ENCODE measurements at regions not wholly inside any gene's neighbourhood (a gene's known extent, or its start where the extent isn't known, plus 50 kb on each side); places are given as distances from the start of the nearest gene placed in this dataset.

DNA sequence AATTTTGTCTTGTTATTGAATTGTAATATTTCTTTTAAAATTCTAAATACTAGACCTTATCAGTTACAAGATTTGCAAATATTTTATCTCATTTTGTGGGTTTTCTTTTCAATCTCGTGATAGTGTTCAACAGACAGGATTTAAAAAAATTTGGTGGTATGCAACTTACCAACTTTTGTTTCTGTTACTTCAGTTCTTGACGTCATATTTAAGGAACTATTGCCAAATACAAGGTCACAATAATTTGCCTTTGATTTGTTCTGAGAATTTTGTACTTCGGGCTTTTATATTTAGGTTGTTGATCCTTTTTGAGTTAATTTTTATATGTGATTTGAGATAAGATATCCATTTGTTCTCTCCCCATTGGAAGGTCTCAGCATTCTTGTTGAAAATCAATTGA, 876.6 kb downstream of the DCDC2C start:
- DNase-seq (ENCODE audit: low read depth), result no peak

DNA sequence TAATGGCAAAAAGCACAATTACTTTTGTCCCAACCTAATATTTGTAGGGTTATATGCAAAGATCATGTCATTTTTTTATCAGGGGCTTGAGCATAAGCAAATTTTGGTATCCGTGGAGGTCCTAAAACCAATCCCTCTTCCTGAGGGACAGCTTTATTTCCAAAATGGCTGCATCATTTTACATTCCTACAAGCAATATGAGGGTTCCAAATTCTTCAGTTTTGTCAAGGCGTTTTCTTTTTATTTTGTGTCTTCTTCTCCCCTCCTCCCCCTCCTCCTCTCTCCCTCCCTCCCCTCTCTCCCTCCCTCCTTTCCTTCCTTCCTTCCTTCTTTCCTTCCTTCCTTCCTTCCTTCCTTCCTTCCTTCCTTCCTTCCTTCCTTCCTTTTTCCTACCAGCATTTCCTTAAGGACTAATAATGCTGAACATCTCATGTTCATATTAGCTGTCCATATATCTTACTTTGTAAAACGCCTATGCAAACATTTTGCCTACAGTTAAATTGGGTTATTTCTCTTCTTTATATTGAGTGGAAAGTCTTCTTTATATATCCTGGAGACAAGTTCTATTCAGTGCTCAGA, 881.8 kb downstream of the DCDC2C start:
- DNase-seq (ENCODE audit: low read depth), result no peak

DNA sequence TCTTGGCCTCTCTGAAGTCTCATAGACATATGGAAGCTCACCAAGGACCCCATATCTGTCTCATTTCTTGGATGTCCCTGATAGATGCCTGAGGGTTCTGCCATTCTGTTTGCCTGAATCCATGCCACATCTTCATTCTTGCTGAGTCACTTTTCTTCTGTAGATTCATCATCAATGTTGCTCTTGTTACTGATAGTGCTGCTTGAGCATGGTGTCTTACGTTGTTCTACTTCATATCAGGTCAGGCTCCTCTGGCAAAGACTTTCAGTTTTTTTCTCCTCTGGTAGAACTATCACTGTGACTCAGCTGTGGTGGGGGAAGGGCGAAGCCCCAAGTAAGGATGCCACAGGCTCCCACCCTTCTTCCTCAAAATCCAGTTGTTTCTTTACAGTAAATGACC, 885.2 kb downstream of the DCDC2C start:
- no peak for DNase-seq (ENCODE audit: low read depth)

DNA sequence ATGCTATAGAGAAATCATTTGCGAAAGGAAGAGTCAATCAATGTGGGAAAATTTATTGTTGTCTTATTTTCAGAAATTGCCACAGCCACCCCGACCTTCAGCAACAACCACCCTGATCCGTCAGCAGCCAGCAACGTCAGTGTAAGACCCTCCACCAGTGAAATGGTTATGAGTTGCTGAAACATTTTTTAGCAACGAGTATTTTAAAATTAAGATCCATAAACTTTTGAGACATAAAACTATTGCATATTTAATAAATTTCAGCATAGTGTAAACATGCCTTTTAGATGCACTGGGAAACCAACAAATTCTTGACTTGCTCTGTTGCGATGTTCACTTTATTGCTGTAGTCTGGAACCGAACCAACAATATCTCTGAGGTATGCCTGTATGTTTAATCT, 887.9 kb downstream of the DCDC2C start:
- DNase-seq (ENCODE audit: low read depth), result no peak

DNA sequence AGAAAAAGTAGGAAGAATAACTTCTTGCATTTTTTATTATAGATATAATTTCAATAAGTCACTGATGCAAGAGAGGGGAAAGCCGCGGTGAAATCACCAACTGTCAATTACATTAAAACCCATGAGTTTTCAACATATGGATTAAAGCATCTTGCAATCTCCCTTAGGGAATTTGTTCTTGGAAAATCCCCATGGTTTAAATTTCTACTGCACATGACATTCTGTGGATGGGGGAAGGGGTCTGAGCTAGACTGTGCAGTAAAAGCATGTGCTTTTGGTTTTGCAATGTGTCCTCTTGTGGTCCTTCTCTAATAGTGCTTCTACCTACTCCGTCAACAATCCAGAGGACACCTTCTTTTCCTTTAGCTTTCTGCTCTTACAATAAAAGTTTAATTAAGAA, 894.0 kb downstream of the DCDC2C start:
- DNase-seq (ENCODE audit: low read depth), result no peak

DNA sequence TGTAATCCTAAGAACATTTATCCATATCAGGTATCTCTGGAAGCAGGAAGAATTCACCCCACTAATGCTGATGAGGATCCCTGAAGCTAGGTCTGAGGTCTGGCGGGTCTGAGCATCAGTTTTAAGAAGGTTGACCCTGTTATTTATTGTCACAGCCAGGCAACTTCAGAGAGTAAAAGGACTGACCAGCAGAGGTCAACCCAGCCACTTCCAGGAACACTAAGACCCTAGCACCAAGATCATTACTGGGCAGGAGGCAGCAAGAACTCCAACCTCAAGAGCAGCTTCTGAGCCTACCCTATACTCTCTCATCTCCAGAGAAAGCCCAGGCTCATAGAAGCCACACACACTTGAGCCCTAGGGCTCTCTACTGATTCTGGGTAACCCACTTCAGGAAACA, 901.4 kb downstream of the DCDC2C start:
- DNase-seq (ENCODE audit: low read depth), result no peak

DNA sequence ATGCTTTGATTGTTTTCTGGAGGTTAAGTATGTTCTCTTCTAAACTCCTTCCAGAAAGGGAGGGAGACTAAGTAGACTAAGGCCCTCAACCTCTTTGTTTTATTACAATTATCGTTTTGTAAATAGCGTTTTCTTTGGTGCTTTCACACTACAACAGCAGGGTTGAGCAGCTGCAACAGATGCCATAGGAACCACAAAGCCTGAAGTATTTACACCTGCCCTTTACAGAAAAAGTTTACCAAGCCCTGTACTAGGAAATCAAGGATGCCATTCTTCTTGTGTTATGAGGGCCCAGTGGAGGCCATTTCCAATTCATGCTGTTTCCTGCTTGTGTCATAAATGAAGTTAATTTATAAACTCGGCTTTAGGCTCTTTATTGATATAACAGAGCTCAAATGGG, 914.8 kb downstream of the DCDC2C start:
- no peak for DNase-seq (ENCODE audit: low read depth)

DNA sequence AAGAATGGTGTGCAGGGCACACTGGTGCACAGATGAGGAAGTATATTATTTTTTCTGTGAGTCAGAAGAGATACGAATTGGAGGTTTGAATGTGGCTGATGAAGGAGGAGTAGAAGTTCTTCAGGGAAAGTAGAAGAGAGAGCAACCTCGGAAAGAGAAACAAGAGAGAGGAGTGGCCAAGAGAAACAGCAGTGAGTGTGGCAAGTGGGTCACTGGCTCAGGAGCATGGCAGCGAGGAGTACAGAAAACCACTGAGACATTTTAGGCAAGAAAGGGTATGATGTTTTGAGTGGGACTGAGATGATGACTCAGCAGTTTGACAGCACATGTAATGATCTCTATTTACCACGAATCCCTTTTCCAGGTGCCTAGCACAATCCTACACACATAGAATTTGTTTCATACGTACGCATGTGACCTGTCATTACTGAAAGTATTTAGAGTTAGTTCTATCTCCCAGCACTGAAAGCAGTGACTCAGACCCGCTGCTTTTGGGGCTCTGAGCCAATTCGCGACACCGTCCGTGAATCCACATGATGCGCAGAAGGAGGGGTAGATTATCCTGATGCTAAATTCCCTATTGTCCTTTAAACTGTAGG, 915.4 kb downstream of the DCDC2C start:
- DNase-seq (ENCODE audit: low read depth), result no peak

DNA sequence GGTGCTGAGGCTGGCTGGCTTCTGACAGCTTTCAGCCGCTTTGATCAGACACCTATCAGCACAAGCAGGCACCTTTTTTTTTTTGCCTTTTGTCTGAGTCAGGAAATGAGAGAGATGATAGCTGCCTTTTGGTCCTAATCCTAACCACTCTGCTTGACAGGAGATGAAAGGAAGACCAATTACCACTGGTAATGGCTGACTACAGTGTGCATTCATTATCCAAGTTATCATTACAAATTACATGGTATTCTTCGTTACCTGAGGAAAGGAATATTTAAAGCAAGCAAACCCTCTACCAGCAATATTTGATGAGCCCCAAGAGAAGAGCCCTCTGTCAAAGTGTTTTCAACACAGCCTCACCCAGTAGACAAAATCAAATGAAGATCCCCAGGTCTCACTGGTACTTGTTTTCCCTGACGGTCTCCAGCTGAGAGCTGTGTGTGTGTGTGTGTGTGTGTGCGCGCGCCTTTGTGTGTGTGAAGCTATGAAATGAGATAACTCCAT, 925.7 kb downstream of the DCDC2C start:
- no peak for DNase-seq (ENCODE audit: low read depth)

DNA sequence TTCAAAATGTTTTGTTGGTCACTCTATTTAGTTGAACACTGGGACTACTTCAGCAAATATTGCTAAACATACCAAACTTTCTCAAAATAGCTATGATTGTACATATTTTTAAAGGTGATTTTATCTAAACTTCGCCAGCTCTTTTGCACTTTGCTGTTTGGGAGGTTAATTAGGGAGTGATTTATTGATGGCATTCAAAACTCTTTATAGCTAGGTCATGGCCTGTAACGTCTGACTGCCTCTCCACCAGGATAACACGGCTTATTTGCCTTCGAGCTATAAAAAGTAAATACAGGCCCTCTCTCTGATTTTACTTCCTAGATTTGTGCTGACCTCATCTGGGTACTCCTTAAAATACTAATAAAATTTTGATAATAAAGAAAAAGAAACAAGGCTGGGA, 931.9 kb downstream of the DCDC2C start:
- no peak for DNase-seq (ENCODE audit: low read depth)

DNA sequence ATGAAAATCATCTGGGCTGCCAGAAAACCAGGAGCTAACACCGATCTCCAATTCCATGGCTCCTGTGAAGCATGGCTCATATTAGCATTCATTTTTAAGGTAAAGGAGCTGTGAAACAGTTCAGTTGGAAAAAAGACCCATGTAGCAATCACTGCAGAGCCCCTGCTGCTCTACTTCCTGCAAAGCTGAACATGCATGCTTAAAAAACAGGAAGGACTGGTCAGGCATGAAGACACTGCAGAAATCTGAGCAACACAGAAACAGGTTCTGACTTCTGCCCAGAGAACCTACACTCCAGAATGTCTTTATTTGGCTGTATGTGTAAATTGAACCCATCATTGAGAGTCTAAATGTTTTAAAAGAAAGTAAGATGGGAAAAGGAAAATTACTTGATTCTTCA, 950.6 kb downstream of the DCDC2C start:
- no peak for DNase-seq (ENCODE audit: low read depth)

DNA sequence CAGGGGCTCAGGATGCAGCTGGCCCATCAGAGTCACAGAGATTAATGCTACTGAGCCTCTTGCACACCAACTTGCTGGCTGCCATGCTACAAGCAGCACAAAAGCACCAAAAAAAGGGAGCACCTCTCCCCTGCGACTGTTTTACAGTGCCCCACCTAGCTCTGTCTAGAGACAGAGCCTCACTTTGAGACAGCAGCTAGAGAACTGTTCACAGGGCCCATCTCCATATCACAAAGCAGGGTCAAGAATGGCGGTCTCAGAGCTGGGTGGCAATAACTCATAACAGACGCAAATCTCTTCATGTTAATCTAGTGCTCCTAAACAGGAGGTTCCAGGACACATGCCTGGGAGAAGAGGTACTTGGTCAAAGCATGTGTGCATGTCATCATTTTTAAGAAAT, 953.0 kb downstream of the DCDC2C start:
- DNase-seq (ENCODE audit: low read depth), result no peak

DNA sequence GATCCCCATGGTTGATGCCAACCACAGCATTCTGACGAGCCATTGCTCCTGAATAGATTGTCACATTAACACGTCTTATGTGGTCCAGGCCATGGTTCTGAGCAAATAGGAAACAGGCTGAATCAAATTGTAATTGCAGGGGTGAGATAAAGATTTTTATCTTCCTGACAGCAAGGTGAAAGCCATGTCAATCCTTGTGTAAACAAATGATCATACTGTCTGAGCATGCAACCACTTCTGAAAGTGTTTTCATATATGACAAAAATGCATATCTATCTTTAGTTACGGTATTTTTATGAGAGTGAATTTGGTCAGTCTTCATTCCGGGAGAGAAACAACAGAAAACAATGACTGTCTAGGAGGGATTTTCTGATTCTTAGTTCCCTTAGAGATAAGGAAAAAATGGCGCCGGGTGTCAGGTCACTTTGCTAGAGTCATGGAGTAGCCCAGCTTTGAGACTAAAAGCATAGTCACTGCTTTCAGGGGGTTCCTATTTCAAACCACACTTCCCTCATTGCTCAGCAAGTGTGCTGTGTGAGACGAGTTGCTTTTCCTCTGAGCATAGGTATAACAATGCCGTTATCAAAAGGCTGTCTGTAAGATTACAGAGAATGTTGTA, 958.9 kb downstream of the DCDC2C start:
- no peak for DNase-seq (ENCODE audit: low read depth)

DNA sequence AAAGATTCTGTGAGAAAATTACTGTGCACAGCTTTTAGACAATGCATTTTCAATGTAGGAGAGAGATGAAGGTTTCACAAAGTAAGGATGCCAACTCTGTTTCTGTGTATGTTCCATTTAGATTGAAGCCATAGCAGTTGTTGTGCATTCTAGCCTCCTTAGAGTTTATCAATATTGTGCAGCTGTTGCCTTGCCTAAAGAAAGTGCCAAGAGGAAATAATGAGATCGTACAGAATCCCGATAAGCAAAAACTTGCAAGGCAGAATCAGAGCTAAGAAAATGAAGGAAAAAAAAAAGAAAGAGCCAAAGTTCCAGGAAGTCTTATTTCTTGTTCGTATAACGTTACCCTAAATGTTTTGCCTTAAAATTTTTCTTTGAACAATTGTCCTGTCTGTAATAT, 965.0 kb downstream of the DCDC2C start:
- DNase-seq (ENCODE audit: low read depth), result no peak

DNA sequence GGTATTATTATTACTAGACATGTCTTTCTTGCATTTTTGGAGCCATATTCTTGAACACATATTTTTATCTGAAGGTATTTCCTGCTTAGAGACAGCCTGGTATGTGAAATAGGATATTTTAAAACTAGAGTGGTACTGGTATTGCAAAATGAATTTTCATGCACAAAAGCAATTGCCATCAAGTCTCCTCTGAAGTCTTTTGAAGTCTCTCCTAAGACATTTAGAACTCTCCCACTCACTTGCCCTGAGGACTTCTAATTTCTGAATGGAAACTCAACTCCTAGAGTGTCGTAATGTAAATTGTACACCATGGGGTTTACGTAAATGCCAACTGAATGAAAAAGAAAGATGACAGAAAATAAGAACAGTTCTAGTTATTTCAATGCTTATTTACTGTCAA, 967.0 kb downstream of the DCDC2C start:
- no peak for DNase-seq (ENCODE audit: low read depth)

DNA sequence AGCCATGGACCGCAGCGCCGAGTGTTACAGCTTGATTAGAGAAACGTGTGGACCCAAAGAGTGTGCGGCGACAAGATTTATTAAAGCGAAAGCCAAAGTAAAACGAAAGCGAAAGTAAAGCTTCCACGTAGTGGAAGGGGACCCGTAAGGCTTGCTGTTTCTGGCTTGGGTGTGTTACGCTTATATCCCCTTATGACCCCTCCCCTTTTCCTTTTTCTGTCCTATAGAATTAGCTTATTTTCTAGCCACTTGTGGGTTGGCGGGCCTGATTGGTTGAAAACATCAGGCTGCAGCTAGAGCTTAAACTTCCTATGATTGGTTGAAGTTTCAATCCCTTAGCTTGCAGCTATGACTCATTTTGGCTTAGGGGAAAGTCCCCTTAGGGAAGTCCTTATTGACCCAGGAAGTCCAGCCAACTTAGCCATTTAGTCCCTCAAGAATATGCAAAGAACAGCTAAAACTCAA, 969.7 kb downstream of the DCDC2C start:
- peak; percentile 3 for DNase-seq (ENCODE audit: low read depth)

DNA sequence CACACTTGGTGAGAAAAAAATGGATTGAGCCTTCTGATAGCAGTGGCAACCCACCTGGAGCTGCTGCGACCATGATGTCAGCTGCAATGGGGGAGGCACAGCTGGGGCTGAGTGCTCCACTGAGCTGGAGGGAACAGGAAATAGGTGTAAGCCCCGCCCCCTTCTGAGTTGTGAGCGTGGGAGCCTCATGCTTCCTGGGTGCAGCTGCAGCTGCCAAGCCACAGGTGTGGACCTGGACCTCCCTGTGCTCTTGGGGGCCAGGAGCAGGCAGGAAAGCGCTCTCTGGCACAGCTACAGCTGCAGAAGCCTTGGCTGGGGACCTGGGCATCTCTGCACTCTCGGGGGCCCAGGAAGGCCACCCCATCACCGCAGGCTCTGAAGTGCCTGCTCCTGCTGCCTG, 970.6 kb downstream of the DCDC2C start:
- DNase-seq (ENCODE audit: low read depth), result no peak

DNA sequence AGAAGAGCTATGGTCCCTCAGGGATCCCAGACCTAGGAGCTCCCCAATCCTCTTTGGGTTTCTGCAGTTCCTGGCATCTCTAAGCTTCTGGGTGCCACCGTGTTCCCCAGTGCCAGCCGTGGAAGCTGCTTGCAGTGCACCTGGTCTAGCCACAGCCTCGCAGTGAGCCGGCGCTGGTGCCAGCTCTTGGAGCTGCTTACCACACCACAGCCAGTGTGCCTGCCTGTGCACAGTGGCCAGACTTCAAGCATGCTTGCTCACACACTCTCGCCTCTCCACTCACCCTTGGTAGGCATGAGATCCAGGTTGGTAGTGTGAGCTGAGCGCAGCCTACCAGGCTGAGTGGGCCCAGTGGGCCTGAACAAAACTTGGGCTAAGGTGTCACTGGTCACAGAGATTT, 971.9 kb downstream of the DCDC2C start:
- no peak for DNase-seq (ENCODE audit: low read depth)

DNA sequence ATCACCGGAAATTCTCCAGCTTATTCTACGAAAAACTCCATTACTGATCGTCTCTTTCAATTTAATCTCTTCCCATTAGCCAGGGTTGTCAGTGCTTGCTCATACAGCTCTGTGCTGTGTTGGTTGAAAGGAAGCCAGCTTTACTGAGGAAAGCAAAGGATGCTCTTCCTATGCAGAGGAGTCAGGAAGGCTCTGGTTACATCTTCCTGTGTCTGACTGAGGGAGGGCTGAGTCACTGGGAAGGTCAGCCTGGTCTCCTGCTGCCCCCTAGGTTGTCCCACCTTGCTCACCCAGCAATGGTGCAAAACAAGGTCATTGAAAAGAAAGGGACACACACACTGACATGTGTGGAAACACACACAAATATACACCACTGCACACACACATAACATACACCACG, 975.6 kb downstream of the DCDC2C start:
- DNase-seq (ENCODE audit: low read depth), result no peak

DNA sequence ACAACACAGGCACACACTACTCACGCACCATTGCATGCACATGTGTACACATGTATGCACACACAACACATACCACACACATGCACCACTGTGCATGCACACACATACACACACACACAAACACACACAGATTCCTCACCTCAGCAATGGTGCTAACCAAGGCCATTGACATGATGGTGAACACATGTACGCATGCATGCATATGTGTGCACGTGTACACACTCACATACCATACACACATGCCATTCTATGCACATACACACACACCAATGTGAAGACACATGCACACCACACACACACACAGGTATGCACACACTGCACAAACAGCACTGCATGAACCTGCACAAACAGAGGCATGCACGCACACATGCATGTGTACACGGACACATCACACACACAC, 976.0 kb downstream of the DCDC2C start:
- DNase-seq (ENCODE audit: low read depth), result no peak

DNA sequence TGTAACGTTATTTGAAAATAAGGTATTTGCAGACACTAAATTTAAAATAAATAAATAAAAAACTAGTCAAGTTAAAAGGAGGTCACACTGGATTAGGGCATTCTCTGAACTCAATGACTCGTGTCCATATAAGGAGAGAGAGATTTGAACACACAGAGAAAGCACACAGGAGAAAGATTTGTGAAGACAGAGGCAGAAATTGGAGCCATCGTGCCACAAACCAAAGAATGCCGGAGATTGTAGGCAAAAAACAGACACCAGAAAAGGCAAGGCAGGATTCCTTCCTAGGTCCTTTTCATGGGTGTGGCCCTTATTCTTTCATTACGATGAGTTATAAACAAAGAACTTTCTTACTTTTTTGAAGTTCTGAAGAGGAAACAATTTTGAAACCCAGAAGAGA, 981.5 kb downstream of the DCDC2C start:
- no peak for DNase-seq (ENCODE audit: low read depth)

DNA sequence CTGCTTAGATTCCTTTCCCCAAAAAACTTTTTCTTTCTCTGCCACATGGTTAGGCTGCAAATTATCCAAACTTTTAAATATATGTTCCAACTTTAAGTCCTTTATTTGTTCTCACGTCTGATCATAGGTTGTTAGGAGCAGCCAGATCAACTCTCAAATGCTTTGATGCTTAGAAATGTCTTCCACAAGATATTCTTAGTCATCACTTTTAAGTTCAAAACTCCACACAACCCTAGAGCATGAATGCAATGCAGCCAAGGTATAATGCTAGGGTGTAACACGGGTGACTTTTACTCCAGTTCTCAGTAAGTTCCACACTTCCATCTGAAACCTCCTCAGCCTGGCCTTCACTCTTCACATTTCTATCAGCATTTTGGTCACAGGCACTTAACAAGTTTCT, 987.5 kb downstream of the DCDC2C start:
- DNase-seq (ENCODE audit: low read depth), result no peak

DNA sequence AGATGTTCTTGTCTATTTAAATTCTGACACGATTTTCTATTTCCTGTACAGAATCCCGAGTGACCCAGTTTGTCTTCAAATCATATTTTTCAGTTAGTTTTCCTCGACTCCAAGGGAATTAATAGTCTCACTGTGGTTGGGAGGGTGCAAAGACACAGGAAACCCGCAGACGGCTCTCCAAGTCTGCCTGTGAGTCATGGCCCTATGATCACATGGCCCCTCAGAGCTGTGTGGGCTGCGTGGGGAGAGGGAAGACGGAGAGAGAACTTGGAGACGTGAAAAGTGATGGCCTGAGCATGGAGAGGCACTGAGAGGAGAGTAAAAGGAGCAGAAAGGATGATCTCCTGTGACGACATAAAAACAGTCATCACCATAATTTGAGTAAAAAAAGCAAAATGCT, 989.9 kb downstream of the DCDC2C start:
- DNase-seq (ENCODE audit: low read depth), result no peak
